ENCODE measurements at regions not wholly inside any gene's neighbourhood (a gene's known extent, or its start where the extent isn't known, plus 50 kb on each side); places are given as distances from the start of the nearest gene placed in this dataset.

DNA sequence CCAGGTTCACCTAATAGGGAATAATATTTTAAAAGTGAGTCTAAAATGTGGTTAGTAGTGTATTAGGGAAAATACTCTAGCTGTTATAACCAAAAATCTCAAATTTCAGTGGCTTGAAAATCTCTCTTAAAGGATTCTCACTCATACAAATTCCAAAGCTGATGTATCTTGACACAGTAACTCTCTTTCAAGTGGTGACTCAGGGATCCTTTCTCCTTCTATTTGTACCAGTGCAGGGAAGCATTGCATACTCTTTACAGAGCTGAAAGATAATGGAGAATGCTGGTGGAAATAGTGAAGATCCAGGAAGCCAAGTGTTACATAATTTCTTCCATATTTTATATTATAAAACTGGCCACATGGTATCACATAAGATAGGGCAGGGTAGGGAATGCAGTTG lies 560.2 kb upstream of the CDH9 start:
- TF ChIP-seq, protein P1, sequence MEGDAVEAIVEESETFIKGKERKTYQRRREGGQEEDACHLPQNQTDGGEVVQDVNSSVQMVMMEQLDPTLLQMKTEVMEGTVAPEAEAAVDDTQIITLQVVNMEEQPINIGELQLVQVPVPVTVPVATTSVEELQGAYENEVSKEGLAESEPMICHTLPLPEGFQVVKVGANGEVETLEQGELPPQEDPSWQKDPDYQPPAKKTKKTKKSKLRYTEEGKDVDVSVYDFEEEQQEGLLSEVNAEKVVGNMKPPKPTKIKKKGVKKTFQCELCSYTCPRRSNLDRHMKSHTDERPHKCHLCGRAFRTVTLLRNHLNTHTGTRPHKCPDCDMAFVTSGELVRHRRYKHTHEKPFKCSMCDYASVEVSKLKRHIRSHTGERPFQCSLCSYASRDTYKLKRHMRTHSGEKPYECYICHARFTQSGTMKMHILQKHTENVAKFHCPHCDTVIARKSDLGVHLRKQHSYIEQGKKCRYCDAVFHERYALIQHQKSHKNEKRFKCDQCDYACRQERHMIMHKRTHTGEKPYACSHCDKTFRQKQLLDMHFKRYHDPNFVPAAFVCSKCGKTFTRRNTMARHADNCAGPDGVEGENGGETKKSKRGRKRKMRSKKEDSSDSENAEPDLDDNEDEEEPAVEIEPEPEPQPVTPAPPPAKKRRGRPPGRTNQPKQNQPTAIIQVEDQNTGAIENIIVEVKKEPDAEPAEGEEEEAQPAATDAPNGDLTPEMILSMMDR (IDR thresholded peaks at IDR 0.05; ENCODE audit: low read depth, low read length): no peak
- ChIA-PET POLR2A (no interaction called here), CTCF (no interaction called here)
- Histone ChIP-seq H3K27ac (ENCODE audit: low read depth, low read length) (no peak overlapping the region), H3K27me3 (ENCODE audit: control insufficient read depth, insufficient read depth, low read length) (no peaks in the 10 kb centered on the region), H3K4me3 (ENCODE audit: low read depth, low read length) (no peak overlapping the region), H3K9me3 (ENCODE audit: control insufficient read depth, insufficient read depth, low read length) (no peaks in the 10 kb centered on the region; the same call in 1 of the 2 replicates)
- DNase-seq (ENCODE audit: low read depth, low spot score): no peak

DNA sequence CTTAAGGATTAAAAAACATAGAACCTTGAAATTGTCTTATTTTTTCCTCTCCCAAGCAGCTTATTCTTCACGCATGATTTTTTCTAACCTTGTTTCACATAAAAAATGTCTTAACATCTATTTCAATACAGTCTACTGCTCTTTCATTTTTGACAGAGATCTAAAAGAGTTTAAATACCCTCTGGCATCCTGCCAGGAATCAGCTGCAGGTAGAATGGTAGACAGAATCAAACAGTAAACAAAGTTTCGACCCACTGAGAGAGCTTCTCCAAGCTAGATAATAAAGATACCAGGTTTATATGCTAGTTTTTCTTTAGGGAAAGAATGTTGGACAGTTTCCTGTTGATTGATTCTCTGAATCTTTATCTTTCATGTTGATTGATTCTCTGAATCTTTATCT lies 555.8 kb upstream of the CDH9 start:
- no peak overlapping the region for H3K4me3 ChIP-seq (ENCODE audit: low read depth, low read length)
- peaks cover 11% of the 10 kb centered on the region for H3K9me3 ChIP-seq (ENCODE audit: control insufficient read depth, insufficient read depth, low read length)
- H3K27me3 ChIP-seq (ENCODE audit: control insufficient read depth, insufficient read depth, low read length): no peaks in the 10 kb centered on the region
- no peak for DNase-seq (ENCODE audit: low read depth, low spot score)
- CTCF ChIA-PET: no interaction called here
- H3K27ac ChIP-seq (ENCODE audit: low read depth, low read length): no peak overlapping the region
- TF ChIP-seq, protein P1 (IDR thresholded peaks at IDR 0.05; ENCODE audit: low read depth, low read length): no peak
- POLR2A ChIA-PET: no interaction called here

DNA sequence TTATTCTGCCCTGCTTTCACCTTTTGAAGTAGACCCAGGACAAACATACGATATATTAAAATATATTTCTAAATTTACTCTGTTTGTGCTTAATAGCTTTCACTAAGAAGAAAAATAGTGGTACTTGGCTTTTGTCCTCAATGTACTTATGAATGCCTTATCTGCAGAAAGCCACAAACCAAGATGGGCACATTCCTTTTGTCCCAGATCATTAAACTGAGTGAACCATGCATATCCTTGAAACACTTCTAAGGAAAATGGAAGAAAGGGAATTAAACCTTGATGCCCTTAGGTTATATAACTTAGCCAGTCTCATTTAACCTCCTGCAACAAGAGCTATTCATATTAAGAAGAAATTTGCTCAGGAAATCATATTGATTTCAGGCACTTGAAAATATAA lies 553.8 kb upstream of the CDH9 start:
- H3K9me3 ChIP-seq (ENCODE audit: control insufficient read depth, insufficient read depth, low read length): peaks cover 11% of the 10 kb centered on the region
- POLR2A ChIA-PET: no interaction called here
- no peak for DNase-seq (ENCODE audit: low read depth, low spot score)
- TF ChIP-seq, protein P1 (IDR thresholded peaks at IDR 0.05; ENCODE audit: low read depth, low read length): no peak
- H3K4me3 ChIP-seq (ENCODE audit: low read depth, low read length): no peak overlapping the region
- CTCF ChIA-PET: no interaction called here
- H3K27ac ChIP-seq (ENCODE audit: low read depth, low read length): no peak overlapping the region
- H3K27me3 ChIP-seq (ENCODE audit: control insufficient read depth, insufficient read depth, low read length): no peaks in the 10 kb centered on the region

- no peak for DNase-seq (ENCODE audit: low read depth, low spot score)
- no peak overlapping the region for H3K27ac ChIP-seq (ENCODE audit: low read depth, low read length)
- no peaks in the 10 kb centered on the region for H3K27me3 ChIP-seq (ENCODE audit: control insufficient read depth, insufficient read depth, low read length)
- ChIA-PET POLR2A (no interaction called here), CTCF (no interaction called here)
- TF ChIP-seq, protein P1 (IDR thresholded peaks at IDR 0.05; ENCODE audit: low read depth, low read length): no peak
- H3K9me3 ChIP-seq (ENCODE audit: control insufficient read depth, insufficient read depth, low read length): peaks cover 11% of the 10 kb centered on the region
- H3K4me3 ChIP-seq (ENCODE audit: low read depth, low read length): no peak overlapping the region
These were observed 552.1 kb upstream of the CDH9 start for GRCh38 chr5:27590503-27590902.

DNA sequence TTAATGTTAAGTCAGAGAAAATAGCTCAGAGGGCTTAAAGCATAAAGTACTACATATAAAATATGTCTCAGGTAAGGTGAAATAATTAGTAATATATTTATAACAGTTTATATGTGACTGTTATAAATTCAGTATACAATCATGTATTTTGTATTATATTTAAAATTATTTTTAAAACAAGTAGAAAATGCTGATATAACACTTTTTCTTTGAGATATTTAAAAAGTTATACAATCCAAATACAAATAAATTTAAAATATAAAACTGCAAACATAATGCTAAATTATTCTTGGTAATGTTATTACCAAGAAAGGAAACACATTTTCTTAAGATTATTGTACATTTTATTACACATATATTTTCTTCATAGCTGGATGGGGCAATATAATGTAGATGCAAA lies 539.9 kb upstream of the CDH9 start:
- Histone ChIP-seq H3K4me3 (ENCODE audit: low read depth, low read length) (no peak overlapping the region), H3K27me3 (ENCODE audit: control insufficient read depth, insufficient read depth, low read length) (no peaks in the 10 kb centered on the region), H3K9me3 (ENCODE audit: control insufficient read depth, insufficient read depth, low read length) (no peaks in the 10 kb centered on the region), H3K27ac (ENCODE audit: low read depth, low read length) (no peak overlapping the region)
- POLR2A ChIA-PET: no interaction called here
- CTCF ChIA-PET: no interaction called here
- TF ChIP-seq, protein P1 (IDR thresholded peaks at IDR 0.05; ENCODE audit: low read depth, low read length): no peak
- DNase-seq (ENCODE audit: low read depth, low spot score): no peak
